NCI-H1105 (cell line): ENCODE measurements at regions not wholly inside any gene's neighbourhood (a gene's known extent, or its start where the extent isn't known, plus 50 kb on each side); places are given as distances from the start of the nearest gene placed in this dataset.

ENCODE experiments used
- DNase-seq: peaks from one replicate; lab custom pipeline; 2025; lab: John Stamatoyannopoulos, UW

DNA sequence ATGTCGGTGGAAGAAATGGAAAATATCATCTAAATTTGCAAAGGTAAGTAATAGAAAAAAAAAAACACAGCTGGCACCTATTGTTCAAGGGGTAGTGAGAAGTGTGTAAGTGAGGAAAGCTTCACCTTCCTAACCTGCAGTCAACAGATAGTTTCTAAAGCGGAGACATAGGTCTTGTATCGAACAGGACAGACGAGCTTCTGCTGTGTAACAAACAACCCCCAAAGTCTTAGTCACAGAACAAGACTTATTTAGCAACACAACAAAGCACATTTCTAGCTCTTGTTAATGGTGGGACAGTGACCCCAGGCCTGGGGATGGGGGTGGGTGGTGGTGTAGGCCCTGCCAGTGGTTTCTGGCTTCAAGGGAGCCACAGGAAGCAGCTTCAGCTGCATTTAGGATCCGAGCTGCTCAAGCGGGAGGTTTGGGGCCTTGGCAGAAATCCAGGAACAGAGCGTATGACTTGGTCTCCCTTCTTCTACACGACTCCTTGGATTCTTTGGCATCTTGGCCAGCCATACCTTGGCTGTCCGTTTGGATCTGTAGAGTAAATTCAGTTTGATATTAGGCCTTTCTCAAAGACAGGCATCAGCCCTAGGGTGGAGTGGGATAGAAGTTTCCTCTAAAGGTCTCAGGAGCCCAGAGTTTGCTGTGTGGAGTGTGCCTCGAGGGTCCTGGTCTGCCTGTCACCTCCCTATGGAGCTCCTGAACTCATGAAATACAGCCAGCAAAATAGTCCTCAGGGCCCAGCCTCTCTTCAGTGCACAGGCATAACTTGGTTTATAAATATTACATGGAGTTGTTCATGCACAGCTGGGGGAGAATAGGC is 56.9 kb upstream of the SHH start:
- DNase-seq, result no peak

DNA sequence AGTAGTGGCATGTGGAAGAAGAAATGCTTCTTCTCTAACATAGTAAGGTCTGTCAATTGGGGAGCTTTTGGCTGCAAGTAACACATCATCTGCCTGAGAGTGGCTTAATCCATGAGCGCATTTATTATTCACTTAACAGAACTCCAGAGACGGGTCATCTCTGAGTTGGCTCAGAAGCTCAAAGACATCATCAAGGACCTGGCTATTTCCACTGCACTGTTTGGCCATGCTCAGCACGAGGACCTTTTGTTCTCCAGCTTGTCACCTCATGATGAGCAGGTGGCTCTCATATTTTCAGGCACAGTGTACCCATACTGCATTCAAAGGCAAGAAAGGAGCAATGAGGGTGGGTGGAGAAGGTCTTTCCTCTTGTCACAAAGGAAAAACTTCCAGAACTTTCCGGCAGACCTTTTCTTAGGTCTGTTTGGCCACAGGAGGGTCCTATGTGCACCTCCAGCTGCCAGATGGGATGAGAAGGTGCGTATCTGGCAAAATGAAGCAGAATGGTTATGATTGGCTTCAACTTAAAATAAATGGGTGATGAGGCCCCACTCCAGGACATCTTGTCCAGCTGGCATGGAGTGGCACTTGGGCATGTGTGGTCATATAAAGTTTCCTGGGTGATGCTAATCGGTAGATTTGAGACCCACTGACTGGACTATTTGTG is 55.6 kb upstream of the SHH start:
- no peak for DNase-seq

DNA sequence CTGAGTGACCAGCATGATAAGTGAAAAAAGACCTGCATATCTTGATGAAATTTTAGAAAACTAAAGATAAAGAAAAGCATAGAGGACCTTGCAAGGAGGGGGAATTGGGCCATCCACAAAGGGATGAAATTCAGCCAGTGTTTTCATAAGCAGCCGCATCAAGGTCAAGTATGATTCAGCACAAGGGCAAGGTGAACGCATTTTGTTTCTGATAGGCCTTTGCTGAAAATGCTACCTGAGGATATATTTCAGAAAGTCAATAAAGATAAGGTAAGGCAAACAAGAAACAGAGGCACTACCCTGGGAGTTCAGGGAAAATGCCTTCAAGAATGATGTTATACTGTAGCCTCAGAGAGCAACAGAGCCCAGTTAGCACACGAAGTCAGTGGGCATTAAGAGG is 55.0 kb upstream of the SHH start:
- DNase-seq, result no peak

DNA sequence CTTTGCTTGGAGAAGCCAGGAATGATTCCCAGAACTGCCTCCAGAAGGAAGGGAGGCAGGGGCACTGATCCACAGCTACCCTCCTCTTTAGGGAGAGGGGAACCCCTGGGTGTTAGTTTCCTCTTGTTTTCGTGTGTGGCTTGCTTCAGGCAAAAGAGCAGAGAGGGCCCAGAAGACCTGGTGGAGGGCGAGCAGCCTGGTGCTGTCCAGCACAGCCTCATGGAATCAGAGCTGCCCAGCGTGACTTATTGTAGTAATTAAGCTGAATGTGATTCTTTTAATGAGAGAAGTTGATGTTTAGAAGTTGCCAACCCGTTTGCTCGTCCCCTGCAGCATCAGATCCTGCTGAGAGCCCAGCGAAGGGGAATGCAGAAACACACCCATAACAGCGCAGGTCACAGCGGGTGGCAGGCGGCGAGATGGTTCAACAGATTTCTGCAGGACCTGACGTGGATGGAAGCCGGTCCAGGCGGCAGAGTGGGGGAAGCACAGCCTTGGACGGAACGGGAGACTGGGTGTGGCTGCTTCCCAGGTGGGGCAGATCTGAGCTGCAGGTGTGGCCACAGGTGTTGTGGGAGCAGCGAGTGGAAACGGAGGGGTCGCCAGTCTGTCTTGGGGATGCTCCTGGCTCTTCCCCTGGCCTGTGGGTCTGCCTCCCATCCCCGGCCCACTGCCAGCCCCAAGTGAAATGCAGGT is 53.7 kb upstream of the SHH start:
- DNase-seq, result no peak

DNA sequence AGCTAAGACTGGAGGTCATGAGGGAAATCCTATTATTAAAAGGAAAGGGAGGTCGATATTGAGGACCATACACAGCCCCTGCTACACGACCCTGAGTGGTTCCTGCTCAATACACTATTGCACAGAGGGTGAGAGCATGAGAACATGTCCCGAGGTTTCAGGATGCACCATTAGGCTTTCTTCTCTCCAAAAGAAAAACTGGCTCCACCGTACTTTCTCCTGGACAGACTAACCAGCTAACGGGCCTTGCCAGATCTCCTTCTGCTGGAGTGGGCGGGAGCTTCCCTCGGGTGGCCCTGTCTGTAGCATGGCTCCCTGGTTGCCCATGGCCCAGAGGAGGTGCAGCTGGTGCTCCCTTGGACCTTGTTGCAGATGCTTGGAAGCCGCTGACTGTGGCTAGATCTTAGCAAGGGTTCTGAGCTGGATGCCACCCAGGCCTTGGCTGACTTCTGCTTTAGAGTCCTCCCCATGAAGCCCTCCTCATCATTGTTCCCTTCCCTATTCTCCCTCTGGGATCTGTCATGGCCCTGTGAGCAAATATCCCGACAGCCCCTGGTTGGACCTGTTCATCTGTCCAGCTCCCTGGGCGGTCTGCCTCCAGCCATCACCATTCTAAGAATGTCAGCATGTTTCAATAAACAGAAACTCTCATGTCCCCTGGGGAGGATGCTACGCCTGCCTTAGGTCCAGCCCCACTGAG is 52.9 kb upstream of the SHH start:
- DNase-seq, result no peak

DNA sequence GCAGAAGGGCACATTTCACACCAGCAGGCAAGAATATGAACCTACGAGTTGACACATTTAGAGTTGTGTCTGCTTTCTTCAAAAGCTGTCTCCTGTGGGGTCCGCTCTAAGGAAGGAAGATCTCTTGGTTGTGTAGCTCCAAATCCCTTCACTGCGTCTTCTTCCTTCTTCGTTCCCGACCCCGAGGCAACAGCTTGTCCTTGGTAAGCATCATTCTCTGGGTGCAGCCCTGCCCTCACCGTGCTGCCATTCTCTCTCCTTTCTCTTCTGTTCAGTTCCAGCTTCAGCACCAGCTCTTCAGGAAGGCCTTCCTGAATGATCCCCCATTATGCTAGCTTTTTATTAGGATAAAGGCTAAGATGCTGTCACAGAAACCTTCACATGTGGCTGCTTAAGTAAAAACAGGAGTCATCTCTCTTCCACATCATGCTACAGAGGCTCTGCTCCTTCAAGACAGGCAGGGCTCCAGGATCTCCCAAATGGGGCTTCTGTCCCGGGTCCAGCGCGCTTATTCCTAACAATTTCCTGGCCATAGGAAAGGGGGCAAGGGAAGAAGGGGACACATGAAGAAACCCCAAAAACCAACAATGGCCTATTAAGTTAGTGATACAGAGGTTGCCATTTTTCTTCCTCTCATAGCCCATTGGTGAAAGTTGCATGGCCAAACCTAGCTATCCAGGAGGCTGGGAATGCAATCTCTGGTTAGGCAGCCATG is 52.2 kb upstream of the SHH start:
- DNase-seq, result no peak

DNA sequence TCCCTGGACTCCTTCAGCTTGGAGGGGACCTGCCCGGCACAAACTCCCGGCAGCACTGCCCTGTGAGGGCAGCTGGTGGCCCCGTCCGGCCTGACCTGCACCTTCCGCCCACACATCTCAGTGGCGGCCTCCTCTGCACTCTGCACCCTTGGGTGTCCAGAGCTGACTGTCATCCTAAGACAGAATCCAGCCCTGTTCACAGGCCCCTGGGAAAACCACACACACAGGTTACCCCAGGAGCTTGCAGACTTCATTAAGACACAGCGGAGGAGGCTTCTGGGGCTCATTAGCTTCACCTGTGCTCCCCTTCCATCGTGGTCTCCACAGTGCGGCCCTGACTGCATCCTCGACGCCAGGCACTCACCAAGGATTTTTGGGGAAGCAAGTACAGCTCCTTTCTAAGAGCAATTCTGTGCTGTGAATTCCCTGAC is 51.5 kb upstream of the SHH start:
- DNase-seq, result no peak

DNA sequence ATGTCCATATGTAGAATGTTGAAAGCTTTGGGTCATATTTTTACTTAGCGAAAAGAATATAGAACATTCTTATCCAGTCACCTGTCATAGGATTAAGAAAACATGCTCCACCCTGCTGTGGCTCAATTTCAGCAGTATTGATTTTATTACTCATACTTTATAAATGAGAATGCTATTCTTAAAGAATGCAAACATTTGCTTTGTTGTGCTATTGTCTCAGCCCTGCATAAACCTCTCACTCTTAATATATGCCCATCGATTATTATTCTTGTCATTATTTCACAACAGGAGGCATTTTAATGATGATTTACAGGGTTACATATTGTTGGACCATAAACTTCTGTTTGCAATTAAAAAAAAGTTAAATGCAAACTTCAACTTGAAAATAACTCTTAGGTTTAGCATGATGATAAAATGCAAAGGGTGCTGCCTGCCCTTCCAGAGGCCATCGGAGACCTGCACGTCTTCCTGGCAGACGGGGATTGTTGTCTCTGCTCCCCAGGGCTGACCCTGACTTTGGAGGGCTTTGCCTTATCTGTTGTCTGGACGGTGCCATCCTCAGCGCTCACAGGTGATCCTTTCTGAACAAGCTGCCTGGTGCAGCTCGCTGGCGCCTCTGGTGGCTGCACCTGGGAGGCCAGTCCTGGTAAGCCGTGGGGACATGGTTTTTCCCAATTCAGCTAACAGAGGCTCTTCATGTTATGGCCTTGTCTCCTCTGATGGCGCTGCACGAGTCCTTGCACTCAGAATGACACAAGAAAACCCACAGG is 50.0 kb upstream of the SHH start:
- no peak for DNase-seq
